HG02973 (cell line): ENCODE measurements at regions not wholly inside any gene's neighbourhood (a gene's known extent, or its start where the extent isn't known, plus 50 kb on each side); places are given as distances from the start of the nearest gene placed in this dataset.

Experiments used
- ATAC-seq: cut with Tn5 transposase; IDR thresholded peaks from one replicate; pipeline ENCODE4 v1.9.1; 2021; ENCODE audit warnings: moderate library complexity; ENCODE audit not compliant: unreplicated experiment

DNA sequence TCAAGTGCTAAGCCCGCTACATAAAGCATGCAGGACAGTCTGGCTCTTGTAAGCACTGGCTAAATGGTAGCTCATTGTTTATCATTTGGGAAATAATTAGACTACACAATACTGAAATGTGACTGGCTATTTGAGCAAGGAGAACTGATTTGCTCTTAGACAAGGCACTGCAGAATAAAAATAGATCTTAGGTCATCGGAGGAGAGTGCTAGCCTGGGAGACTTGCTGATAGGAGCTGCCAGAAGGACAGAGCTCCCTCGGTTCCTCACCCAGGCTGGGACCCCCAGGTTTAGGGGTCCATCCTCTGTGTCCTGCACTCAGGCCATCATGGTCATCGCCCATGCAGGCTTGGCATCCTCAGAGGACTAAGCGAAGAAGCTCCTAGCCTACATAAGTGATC is 184.4 kb upstream of the NCAM1 start:
- no peak for ATAC-seq

DNA sequence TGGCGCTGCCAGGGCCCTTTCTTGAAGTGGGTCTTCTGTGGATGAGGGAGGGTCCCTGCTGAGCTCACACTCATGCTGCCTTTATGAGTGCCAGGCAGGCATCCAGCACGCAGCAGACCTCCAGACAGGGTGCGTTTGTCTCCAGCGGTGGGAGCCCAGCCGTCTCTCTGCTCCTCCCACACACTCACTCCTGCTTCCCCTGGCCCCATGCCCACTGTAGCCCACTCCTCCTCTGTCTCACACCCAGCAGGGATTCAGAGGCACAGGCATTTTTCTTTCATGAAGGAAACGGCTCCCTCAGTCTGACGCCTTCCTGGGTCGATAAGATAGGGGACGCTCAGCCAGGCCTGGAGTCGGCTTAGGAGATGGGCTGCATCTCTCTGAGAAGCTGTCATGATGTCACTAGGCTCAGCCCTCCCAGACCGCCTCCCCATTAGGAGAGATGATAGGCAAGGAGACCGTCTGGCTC is 183.9 kb upstream of the NCAM1 start:
- ATAC-seq = no peak

DNA sequence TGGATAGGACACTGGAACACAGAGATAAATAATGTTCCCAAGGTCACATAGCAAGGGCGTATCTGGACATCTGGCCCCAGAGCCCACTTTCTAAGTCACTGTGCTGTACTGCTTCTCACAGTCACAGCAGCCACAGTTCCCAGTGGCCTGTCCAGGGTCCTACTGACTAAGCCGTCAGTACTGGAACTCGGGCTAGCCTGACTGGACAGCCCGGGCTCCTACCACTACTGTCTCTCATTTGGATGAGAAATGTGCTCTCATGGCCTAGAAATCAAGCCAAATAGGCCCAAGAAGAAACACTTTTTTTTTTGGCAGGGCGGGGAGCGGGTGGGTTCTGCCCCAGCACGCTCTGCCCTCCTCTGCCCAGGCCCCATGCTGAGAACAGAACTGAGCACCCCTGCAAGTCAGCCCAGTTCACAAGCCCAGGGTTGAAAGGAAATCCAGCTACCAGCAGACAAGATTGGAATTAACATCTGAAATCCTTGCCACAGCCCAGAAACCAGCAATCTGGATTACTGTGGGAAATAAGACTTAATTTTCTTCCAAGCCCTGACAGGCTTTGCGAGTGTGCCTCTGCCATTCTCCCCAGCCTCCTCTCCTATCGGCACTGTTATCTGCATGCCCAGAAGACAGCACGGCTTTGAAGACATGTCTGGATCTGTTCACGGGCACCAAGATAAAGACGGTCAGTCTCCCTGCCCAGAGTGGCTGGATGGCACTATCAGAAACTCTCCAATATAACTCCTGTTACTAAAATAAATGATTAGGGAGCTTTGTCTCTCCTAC is 182.9 kb upstream of the NCAM1 start:
- no peak for ATAC-seq

DNA sequence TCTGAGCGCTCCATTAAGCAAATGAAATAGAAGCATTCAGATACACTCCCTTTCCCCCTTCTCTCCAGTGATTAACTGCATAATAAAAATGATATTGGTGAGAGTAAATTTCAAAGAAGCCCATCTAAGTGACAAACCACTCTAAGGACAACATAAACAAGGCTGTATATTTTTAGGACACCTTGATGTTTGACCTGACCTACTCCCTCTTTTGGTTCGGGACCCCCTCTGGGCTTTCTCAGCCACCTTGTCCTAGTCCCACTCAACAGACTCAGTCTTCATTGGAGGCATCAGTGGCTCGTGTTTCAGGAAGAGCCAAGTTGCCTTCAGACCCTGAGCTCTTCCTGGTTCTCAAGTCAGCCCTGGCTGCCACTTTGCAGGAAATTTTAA is 182.3 kb upstream of the NCAM1 start:
- no peak for ATAC-seq

DNA sequence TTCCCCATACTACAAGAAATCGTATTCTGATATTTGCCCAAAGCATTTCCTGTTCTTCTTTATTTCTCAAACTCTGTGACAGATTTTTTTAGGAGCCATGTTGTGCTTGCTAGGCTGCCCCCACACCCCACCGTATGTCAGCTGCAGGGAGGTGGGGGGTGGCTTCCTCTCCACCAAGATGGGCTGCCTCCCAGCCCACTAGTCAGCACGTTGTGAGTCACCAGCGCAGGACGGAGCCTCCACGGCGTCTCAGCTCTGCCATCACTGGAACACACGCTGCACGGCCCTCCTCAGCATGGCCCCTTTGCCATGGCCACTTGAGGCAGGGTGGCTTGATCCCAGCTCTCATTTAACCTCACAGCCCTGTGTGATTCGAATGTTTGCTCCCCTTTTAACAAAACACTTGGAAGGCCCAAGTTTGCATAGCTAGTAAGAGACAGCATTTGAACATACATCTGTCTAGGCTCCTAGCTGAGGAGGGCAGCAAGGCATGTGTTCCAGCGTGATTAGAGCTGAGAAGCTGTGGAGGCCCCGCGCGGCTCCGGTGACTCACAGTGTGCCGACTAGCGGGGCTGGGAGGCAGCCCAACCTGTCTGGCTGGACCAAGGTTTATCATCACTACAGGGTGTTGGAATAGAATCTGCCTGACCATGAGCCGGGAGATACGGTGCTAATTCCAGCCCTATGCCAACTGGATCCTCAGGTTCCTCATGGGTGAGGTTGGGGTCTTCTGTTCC is 180.7 kb upstream of the NCAM1 start:
- no peak for ATAC-seq

DNA sequence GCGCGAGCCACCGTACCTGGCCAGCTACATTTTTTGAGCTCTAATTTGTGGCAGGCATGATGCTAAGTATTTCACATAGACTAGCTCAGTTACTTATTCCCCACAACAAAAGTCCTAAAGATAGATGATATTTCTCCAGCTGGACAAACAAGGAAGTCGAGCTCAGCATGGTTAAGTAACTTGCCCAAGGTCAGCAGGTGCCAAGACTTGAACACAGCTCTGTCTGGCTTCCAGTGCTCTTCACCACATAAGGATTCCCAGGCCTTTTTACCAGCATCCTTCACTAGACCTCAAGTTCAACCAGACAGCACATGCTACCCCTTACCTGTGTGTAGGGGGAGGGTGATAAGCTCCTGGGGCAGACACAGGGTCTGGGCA is 177.3 kb upstream of the NCAM1 start:
- no peak for ATAC-seq

DNA sequence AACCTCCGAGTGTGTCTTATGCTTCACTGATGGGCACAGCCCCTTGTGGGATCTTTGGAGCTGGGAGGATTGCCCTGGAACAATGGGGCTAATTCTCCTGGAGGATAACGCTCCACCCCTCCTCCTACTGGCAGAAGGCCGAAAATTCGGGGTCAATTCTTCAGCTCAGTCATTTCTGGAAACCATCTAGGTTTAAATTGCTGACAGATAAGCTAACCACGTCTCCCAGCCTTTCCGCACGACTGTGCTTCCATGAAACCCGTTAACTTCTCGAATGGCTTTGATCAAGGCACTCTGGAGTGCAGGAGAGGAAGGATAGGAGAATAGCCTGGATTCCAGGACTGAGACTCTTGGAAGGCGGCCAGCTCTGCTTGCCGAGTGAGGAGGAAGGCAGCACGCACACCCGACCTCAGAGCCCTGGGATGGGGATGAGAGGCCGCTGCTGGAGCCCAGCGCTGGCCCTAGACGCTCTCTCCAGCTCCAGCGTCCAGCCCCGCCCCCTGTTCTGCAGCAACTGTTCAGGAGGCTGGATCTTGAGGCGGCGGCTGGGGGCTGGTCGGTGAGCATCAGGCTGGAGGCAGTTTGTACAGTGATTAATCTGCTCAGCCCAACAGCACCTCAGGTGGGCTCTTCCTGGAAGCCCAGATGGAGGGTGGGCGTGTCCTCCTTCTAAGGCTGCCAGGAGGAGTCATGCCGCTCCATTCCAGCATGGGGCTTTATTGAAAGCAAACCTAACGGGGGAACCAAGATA is 176.7 kb upstream of the NCAM1 start:
- no peak for ATAC-seq

DNA sequence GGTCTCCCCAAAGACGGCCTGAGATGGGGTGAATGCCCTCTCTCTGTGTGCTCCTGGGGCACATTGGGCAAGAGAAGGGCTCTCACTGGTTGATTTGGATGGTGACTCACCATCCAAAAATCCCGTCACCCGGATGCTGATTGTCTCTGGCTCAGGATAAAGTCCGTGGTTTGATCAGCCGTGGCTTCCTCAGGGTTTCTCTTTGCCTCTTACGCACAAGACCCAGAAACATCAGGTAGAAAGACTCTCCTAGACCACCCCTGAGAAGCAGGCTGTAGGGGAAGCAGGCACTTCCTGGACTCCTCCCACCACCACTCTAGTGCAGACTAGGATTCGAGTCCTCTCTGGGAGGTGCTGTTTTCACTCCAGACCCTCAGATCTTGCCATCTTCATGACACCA is 176.1 kb upstream of the NCAM1 start:
- no peak for ATAC-seq

DNA sequence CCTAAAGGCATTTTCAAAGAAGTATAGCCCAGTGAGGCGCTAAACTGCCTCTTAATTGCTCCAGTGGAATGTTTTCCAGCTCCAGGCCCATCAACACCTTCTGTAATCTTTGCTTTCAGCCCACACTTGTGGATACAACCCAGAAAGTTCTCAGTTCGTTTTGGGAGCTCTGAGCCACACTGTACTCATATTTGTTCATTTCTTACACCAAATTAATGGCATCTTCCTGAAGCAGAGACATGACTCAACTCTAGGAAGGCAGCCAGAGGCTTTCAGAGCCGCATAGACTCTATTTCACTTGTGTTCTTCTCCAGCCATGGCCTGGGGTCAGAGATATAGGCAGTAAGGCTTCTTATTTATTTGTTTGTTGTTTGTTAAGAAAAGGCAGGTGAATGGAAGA is 175.5 kb upstream of the NCAM1 start:
- no peak for ATAC-seq

DNA sequence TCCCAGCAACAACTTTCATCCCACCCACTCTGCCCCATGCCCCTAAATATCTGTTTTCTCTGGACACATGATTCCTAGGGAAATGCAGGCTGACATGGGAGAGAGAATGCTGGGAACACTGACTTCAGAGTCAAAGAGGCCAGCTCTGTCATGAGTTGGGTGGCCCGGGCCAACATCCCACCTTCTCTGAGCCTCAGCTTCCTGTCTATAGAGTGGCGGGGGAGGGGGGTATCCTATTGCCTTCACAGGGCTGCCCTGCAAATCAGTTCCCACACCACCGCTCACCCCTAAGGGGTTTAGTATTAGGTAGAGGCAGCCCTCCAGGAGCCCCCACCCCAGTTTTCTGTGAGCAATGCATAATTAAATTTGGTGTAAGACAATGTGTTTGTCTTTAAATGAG is 175.0 kb upstream of the NCAM1 start:
- ATAC-seq = no peak

DNA sequence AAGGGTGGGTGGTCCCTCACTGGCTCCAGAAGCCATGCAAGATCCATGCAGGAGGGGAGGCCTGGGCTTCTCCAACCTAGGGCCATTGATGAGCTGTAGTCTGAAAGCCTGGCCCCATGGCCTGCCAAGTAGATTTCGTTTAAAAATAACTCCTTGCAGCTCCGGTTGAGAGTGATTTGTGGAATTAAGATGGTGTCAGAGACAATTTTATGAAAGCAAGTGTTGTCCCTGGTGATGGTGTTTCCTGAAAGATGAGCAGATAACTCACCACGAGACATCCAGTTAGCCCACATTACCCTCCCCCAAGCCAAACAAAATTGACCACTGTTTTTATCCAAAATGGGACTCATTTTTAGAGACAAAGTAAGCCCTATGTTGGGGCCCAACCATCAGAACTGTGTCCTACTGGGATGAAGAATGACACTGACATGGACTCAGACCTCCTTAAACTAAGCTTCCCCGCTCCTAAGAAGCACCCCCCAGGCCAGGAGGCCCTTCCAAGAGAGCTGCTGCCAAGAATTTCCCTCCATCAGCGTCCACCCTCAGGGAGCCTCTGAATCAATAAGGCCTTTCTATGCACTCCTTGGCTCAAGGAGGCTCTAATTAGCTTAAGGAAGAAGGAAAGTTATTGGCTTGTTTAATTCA is 174.2 kb upstream of the NCAM1 start:
- no peak for ATAC-seq

DNA sequence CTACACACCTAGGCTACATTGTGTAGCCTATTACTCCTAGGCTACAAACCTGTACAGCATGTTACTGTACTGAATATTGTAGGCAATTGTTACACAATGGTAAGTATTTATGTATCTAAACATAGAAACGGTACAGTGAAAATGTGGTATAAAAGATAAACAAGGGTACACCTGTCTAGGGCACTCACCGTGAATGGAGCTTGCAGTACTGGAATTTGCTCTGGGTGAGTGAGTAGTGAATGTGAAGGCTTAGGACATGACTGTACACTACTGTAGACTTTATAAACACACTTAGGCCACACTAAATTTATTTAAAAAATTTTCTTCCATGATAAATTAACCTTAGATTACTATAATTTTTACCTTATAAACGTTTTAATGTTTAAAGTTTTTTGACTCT is 171.7 kb upstream of the NCAM1 start:
- no peak for ATAC-seq

DNA sequence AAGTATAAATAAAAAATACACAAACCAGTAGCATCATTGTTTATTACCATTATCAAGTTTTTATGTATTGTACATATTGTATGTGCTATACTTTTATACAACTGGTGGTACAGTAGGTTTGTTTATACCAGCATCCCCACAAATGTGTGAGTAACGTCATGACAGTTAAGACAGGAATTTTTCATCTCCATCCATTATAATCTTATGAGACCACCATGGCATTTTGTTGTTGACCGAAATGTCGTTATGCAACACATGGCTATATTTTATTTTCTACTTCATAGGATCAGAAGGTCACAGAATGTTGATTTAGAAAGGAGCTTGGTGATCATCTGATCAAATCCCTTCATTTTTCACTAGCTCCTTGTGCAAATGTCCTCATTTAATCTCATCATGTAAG is 170.9 kb upstream of the NCAM1 start:
- no peak for ATAC-seq

DNA sequence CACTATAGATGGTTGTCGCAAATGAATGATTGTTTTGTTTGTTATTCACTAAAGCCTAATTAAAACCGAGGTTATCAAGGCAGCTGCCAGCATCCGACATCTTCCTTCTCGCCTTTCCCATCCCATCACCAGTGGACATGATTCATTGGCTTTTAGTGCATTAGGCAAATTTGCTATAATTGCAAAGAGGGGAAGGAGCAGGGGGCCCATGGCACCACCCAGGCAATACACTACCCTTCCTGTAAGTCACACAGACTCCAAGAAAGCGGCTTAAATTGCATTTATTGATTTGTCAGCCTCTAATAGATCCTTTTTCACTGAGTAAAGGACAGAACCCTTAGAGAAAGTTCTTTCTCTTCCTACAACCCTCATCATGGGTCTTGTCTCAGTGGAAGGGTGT is 169.2 kb upstream of the NCAM1 start:
- ATAC-seq = no peak

DNA sequence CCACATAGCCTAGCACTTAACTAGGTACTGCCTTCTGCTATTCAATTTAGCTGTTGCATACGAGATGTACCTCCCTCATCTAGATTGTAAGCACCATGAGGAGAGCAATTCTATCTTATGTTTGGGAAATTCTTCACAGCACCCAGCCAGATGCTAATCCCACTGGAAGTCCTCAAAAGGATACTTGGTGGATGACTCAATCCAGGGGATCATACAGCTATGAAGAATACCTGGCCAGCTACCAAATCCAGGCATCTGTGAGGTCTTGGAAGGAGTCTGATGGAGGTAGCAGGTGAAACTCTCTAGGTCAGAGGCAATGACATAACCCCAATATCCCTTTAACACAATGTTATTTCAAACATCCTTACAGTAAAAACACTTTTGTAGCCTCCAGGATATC is 167.8 kb upstream of the NCAM1 start:
- no peak for ATAC-seq

DNA sequence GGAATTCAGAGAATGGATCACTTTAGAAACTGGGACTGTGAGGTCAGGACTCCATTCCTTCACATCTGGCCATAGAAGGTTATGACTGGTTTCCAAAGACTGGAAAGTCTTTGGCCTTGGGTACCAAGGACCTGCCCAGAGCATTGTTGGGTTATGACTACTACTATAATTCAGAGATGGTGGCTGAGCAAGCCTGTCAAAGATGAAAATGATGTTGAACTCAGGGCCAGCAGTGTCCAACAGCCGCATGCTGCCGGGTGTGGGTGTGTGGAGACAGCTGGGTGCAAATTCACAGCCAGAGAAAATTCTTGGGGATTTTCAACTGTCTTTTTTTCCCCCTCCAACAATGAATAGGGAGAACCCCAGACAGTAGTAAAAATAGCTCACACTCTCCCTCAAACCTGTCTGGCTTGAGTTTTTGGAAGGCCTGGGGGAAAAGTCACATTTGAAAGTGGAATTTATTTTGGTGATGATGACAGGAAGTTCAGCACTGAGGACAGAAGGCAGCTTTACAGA is 166.8 kb upstream of the NCAM1 start:
- ATAC-seq = no peak

DNA sequence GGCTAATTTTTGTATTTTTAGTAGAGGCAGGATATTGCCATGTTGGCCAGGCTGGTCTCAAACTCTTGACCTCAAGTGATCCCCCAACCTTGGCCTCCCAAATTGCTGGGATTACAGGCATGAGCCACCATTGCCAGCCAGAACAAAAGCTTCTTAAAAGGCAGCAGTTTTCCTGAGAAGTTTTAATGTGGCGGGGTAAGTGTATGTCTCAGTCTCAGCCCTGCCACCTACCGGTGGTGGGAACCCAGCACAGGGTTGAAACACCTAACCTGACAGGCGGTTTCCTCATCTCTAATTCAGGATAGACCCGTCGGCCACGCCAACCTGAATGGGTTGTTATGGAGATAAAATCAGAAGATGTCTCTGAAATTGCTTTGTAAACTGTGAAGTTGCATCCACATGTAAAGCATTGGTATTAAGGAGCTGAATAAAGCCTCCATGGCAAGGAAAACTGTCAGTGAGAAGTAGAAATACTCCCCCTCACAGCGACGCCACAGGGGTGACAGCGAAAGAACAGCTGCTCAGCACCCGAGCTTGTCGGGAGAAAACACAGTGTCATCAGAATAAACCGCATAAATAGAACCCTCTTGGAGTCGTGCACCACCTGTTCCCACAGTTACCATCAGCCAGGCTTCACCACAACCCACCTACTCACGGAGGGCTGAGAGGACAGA is 165.9 kb upstream of the NCAM1 start:
- no peak for ATAC-seq

DNA sequence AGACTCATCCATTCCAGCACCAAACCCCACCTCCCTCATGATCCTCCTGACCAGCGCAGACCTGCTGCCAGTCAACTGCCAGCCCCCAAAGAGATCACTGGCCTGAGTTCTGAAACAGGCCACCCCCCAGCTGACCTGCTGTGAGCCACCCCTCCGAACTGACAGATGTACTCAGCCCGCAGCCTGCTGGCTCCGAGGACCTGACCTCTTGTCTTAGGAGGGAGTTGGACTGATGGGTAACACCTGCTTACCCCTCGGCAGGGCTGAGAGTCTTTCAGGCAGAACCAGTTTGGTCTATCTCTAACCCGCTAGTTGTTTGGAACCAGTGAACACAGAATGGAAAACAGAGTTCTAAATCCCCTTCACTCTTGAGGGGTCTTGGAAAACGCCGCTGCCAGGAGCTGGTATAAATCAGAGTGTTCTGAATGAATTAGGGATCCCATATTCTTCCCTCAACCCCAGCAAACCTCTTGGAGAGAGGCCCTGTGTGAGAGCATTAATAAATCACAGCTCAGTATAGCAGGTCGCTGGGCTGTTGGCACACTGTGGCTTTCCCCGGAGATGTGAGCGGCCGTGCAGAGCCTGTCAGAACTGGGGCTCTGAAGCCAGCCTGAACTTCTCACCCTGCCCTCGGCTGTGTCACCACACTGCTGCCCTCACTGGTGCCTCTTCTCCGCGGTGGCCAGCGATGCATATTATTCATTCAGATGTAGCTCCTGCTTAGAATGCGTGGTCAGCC is 165.1 kb upstream of the NCAM1 start:
- ATAC-seq = no peak

DNA sequence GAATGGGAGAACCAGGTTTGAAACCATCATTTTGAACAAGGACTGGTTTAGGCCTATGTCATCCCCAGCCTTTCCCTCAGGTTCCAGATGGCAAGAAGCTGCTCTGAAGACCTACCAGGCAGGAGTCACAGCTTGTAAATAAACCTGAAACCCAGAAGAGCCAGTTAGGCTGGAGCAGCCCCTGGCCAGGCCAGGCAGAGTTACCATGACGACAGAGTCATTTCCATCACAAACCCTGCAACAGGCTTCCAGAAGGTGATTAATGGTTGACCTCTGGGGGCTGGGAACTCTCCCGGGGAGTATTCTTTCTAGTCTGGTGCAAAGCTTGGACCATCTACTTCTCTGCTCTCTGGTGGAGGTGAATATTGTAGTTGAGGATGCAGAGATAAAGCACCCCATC is 164.1 kb upstream of the NCAM1 start:
- no peak for ATAC-seq
